HG03571 (cell line): ENCODE measurements at regions not wholly inside any gene's neighbourhood (a gene's known extent, or its start where the extent isn't known, plus 50 kb on each side); places are given as distances from the start of the nearest gene placed in this dataset.

Experiments
- ATAC-seq: cut with Tn5 transposase; IDR thresholded peaks from one replicate; pipeline ENCODE4 v1.9.1; 2021; ENCODE audit not compliant: unreplicated experiment

DNA sequence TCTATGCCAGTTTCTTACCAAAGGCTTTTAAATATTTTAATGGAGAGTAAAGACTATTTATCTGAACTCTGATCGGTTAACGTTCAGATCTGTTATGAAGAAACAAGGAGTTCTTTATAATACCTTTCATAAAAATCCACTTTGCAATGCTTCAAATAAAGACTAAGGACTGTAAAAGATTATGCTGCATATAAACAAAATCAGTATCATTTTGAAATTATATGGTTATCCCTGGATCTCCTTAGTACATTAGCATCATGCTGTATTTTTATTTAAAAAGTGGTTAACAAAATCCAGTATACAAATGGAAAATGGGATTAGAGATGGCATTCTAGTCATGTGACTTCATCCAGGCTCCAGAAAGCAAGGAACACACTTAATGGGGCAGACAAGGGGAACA, 386.8 kb downstream of the LMO4 start:
- ATAC-seq: no peak

DNA sequence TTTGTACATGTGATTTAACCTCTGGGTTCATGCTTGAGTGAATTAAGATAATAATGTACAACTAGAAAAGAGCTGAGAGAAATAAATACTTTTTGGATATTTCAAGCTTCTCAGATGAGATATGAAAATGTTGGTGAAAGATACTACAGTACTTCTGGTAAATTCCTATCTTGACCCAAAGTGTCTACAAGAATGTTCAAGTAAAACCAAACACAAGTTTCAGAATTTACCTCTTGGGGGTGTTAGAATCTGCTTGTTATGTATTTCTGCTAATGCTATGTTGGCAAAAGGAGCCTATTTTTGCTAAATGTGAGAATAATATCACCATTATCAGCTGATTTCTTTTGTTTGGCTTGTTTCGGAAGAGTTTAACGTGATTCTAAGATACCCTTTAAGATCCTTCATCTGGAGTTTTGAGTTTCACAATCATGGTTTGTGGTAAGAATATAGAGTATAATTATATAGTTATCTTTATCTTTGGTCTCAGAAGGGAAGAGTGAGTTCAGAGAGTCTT, 388.5 kb downstream of the LMO4 start:
- no peak for ATAC-seq

DNA sequence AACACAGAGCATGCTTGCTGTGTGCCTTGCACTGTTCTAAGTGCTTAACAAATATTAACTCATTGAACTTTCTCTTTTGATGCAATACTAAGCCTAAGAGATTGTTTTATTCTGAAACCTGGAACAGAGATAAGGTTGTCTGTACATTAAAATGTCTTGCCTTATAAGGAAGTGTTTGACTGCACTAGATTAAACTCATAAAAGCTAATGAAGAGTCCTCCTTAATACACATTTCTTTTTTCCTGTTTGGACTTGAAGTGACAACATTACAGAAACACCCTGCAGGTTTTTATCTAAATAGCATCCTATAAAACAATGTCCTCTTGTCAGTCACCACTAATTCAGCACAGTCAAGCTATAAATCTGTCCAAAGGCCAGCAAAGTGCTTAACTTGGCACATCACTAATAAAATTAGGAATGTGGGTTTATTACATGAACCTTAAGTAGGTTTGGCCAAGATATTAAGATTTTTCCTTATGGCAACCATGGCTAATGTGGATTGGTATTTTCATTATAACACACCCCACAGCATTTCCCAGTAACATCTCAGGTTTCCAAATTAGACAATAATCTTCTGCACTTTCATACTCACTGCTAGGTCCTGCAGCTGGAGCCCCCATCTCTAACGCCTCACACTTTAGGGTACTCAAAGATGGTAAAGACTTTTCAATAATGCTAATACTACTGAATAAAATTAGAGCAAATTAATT, 389.7 kb downstream of the LMO4 start:
- no peak for ATAC-seq

DNA sequence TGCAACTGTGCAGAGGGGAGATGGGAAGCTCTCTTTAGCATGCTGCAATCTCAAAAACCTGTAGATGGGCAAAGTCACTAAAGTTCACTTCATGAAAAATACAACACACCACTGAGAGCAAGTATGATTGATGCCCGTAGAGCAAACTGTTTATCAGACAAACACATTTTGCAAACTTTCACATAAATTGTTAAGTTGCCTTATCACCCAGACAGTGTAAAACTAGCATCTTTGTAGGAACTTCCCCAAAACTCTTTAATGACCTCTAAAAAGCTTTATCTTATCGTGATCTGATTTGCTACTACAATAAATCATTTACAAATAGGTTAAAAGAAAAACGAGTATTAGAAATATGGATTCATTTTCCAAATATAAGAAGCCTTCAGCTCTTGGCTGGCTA, 391.0 kb downstream of the LMO4 start:
- no peak for ATAC-seq

DNA sequence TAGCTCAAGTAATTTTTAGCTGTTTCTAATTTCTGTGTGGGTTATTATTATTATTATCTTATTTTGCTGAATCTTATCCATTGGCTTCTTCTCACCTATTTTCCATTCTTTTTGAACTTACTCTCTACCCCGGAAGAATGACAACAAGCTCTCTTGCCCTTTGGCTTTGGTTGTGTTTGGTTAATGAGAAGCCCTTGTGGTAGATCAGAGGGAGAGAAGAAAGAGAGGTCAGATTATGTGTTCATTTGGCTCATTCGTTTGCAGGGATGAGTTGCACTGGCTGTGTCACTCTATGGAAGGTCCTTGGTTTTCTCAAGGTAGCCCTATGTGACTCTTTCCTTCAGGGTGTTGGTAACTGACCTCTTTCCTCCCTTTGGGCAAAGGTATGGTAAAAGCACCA, 391.9 kb downstream of the LMO4 start:
- no peak for ATAC-seq

DNA sequence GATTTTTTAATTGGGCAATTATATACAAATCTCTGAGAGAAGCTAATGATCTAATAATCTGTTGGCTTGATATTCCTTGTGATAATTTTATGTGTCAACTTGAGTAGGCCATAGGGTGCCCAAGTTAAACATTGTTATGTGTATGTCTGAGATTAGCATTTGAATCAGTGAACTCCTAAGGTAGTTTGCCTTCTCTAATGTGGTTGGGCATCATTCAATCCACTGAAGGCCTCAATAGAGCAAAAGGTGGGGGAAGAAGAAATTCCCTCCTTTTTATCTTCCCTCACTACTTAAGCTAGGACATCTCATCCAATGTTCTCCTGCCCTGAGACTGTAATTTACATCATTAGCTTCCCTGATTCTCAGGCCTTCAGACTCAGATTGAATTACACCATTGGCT, 394.5 kb downstream of the LMO4 start:
- no peak for ATAC-seq

DNA sequence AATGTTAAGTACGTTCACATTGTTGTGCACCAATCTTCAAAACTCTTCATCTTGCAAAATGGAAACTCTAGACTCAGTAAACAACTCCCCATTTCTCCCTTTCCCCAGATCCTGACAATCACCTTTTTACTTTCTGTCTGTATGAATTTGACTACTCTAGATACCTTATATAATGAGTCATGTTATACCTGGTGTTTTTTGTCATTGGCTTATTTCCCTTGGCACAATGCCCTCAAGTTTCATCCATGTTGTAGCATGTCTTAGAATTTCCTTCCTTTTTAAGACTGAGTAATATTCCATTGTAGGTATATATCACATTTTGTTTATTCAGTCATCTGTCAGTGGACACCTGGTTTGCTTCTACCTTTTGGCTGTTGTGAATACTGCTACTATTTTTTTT, 399.5 kb downstream of the LMO4 start:
- ATAC-seq: no peak

DNA sequence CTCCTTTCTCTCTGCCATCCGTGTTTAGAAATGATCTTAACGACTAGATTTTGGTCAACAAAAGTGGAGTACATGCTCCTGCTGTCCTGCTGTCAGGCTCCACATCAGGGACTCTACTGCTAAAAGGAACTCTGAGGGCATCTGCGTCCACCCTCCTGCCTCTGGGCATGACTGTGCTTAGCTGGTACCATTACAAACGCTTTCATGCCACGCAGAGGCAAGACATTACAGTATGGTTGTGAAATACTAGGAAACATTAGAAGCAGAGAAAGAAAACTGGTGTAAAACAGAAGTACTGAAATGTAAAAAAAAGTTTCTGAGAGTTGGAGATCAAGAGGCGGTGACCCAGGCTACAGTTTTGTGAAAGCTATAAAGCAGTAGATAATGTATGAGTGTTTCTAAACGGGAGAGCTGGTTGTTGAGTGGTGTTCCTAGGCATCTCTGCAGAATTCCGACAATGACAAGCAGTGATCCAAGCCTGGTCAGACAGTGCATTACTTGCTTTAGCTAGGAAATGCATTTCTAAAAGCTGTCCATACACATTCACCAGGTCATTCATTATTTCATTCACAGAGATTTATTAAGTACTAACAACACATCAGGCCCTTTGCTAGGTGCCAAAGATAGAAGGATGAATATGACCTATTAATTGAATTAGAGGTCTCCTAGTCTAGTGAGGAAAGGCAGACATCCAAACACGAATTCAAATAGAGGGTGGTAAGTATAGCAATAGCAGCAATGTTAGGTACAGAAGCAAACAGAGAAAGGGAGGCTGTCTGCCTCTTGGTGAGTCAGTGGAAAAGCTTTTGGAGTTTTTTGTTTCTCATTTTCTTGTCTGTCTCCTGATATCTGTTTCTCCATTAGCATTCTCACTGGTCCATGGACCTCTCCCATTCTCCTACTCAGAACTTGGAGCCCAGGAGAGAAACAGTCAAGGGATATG, 401.9 kb downstream of the LMO4 start:
- ATAC-seq: no peak

DNA sequence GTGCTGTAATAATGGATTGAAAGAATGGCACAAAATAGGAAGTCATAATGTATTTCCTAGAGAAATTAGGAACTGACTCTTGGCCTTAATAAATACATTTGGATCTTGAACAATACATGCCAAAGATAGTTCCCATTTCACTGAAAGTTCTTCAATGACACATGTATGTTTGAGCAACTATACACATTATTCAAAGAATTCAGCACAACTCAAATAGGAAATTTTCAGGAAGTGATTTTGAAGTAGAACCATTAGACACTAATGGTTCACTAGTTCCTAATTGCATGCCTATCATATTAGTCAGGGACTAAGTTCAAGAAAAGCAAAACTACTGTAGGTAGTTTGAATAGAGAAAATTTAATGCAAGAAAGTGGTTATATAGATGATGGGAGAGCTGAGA, 404.7 kb downstream of the LMO4 start:
- no peak for ATAC-seq

DNA sequence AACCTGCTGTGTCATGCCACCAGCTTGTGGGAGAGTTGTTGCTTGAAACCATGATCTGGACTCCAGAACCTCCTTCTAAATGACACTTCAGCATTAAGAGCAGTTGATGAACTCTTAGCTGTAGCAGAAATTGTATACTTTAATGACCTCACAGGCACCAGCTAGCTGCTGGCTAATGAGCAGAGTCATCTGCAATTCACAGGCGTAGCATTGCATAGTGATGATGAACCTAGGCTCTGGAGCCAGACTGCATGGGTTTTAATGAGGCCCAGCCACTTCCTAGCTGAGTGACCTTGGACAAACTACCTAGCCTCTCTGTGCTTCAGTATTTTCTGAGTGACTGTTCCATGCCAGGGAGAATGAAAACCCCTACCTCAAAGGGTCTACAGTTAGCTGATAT, 407.1 kb downstream of the LMO4 start:
- ATAC-seq: no peak

DNA sequence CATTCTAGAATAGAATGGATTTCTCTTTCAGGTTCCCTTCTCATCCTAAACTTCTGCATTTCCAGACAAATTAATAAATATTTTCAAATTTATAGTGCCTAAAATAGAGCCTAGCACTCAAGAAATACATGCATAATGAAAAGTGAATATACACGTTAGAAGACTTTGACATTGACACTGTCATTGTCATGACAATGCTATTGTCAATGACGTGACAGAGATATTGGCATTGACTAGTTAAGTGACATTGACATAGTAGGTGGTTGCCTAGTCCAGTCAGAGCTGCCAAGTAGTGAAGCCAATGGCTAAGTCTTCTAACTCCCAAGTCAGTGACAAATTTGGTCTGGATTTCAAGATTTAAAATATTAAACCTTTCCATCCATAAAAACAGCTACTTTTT, 410.5 kb downstream of the LMO4 start:
- no peak for ATAC-seq

DNA sequence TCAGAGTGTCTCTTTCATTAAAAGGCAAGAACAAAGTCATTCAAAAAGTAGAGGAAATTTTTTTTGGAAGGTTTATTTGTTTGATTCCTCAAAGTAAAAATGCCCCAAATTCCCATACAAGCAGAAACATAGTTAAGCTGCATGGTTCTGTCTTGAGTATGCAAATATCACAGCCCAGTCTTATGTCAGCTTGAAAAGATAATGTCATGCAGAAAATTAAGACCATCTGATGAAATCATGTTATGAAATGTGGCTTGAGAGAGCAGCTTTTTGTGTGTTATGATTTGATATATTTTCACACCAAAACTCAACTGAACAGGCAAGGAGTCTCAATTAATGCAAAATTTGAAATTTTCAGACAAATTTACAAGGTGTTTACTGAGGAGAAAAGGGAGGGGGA, 411.0 kb downstream of the LMO4 start:
- ATAC-seq: no peak

DNA sequence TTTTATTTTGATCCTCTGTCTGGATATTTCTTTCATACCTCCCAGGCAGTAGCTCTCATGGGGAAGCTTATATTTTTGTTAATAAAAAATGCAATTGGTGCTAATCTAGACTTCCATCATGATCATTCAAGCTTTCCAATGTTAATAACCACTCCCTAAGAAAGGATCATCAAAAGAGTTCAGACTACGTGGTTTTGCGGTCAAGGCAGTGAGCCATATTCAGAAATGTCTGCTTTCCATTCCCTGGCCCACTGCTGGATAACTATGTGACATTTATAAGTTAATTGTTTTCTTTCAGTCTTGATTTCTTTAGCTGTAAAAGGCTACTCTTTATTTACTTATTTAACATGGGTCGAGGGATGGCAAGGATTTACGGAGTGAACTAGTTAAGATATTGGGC, 414.6 kb downstream of the LMO4 start:
- ATAC-seq: no peak

DNA sequence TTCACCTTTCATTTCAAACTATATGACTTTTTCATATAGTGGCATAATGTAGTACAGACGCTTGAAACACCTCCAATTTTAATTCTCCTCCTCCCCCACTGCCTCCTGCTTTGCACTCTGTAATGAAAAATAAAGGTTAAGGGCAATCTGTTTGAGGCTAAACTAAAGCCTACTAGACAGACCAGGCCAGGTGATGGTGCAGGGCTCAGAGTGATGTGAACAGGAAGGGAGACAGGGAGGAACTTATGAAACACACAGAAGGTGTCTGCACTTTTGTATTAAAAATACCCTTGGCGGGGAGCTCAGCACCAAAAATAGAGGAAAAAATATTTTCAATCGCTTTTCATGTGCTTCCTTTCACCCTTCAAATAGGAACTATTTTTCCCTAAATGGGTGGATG, 415.4 kb downstream of the LMO4 start:
- ATAC-seq: no peak

DNA sequence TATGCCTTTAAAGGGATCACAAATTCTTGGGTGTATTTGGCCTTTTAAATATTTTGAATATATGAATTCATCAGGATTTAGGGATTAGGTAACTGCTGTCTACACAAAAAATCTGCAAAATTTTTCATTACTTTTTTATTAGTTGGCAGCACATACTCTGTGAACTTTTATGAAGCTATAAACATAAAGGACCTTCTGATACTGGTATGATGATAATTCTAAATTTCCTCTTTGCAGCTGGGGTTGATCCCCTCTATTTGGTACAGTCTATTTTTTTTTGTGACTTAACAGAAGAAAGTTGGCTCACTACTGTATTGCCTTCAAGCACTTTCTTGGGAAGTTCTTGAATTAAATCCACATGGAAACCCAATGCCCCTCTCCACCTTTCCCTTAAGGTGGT, 416.1 kb downstream of the LMO4 start:
- ATAC-seq: no peak

DNA sequence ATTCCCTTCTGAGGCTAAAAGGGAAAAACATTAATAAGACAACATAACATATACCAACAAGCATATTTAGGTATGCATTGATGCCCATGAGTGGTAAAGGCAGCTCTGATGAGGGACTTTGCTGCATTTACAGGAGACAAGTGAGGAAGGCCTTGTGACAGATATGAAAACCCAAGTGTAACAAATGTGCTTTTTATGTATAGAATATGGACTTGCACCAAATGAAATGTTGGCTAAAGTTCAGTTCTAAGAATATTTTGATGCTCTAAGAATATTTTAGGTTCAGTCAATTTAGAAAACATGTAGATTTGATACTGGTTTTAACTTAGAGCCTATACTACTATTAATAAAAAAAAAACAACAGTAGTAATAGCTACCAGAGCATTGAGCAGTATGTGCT, 424.7 kb downstream of the LMO4 start:
- no peak for ATAC-seq

DNA sequence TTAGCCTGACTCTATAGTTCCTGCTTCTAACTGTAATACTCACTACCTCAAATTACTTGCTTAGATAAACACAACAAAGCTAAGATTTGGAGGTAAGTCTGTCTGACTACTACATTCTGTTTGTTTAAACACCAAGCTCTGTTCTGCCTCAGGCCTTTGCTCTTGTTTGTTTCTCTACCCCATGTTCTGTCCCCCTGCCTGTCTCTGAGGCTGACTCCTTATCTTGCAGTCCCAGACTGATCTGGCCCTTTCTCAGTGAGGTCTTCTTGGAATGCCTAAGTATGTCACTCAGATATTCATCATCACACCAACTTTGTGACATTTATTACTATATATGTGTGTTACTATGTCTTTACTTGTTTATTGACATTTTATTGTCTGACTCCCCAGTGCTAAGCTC, 425.5 kb downstream of the LMO4 start:
- no peak for ATAC-seq

DNA sequence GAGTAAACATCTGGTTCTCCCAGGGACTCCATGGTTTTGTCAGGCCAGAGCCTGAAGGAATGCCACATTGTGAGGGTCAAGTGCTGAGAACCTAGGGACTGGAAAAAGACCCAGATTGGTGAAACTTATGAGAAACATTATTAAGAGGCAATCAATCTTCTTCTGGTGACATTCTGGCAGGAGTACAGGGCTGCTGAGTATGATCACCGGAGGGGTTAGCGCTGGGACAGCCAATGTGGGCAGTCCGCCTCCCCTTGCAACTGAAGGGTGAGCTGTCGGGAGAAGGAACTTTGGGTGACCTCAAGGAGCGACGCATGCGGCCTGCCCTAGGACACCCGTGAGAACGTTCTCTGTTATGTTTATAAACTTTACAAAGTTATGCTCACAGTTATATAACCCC, 429.0 kb downstream of the LMO4 start:
- no peak for ATAC-seq

DNA sequence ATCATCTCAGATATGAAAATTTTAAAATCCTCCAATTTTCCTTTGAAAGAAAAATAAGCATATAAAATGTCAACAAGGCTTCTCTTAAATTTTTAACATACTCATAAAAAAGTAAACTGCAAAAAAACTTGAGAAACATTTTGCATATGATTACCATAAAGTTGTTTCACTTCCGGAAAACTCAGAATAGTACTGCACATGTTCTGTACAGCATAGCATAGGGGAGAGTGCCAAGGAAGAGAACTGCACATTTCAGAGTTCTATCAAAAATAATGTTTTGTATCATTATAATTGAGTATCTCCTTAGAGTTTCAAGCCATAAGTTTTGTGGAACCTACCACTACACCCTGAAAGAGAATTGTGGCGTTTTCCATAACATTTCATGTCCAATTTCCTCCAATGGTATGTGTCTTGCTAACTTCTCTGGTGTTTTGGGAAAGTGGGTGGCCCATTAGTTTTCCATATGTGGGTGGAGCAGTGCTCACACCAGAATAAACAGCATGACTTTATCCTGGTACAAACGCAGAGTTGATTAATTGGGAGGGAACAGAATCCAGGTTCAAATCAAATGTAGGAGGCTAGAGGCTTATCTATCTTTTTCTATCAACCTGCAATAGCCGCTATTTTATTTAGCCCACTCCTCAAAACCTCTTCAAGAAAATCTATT, 430.9 kb downstream of the LMO4 start:
- ATAC-seq: no peak

DNA sequence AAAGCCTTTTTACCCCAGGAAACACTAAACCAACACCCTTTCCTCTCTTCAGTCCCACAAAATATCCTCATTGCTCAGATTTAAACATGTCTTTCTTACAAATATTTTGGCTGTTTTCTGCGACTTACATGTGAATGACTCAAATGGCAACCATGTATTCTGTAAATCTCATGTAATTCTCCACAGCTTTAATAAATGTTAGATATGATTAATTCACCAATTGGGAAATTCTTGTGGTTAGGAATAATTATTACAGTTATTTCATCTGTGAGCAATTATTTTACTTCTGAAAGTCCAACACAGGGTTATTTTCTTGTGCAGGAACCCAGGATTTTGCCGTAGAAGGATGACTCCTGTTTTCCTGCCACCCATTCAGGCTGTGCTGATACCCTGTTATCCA, 431.5 kb downstream of the LMO4 start:
- ATAC-seq: no peak

DNA sequence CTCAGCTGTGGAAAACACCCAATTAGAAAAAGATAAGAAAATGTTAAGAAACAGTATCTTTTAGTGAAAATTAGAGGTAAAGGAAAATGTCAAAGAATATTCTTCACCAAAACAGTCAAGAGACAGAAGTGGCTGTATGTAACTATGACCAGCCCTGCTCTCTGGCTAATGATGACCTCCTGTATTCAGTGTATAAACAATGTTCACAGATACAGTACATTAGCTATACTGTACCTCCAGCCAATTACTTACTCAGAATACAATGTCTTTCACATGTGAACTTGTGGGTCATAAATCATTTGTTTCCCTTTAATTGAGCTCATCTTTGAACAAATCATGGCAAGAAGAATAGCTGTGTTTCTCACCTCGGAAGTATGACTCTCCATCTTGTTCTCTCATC, 432.0 kb downstream of the LMO4 start:
- ATAC-seq: no peak

DNA sequence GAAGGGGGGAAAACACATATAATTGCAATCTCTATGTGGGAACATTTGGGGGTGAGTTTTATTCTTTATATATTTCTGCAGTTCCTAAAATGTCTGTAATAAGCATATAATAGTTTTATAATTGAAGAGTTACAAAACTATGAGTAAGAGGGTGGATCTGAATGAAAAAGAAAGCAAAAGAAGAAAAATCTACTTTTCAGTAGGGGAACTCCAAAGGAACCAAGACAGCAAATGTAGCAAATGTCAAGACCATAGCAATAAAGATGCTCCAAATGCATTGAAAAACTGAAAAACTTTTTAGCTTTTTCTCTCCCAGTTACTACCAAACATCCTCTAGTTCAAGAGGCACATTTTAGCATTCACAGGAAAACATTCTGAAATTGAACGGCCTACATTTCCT, 434.8 kb downstream of the LMO4 start:
- no peak for ATAC-seq
